GM12864 (cell line): ENCODE measurements at regions not wholly inside any gene's neighbourhood (a gene's known extent, or its start where the extent isn't known, plus 50 kb on each side); places are given as distances from the start of the nearest gene placed in this dataset.
"Not testable (repeated sequence)": the region's sequence is repeated elsewhere in the genome, so short reads cannot be mapped to it uniquely, and the experiment has no call there.

Experiments
- DNase-seq: peaks from one replicate; pipeline ENCODE4 v3.0.0-alpha.2; 2011; ENCODE audit warnings: low read depth
- H3K4me3 ChIP-seq: 2 replicates; pipeline ENCODE4 v1.5.1; 2011; ENCODE audit warnings: mild to moderate bottlenecking, low read depth, low read length, control low read depth
- CTCF ChIP-seq: IDR thresholded peaks from 2 replicates; pipeline ENCODE4 v1.5.1; 2011; ENCODE audit warnings: low read depth, mild to moderate bottlenecking, moderate library complexity, low read length, control low read depth, inconsistent platforms; ENCODE audit errors: missing control alignments

- TF ChIP-seq CTCF, result no peak
- DNase-seq, result peak; percentile 8
- H3K4me3 ChIP-seq, result no peak overlapping the region
Measured at GRCh38 chr2:166727095-166727494, 161.2 kb upstream of the XIRP2 start.

- TF ChIP-seq CTCF, result no peak
- no peak for DNase-seq
- no peak overlapping the region for H3K4me3 ChIP-seq
Measured at GRCh38 chr2:166725927-166726924, 162.1 kb upstream of the XIRP2 start.

GRCh38 chr2:166716968-166717367 lies 171.3 kb upstream of the XIRP2 start:
- TF ChIP-seq CTCF, result no peak
- no peak overlapping the region for H3K4me3 ChIP-seq

GRCh38 chr2:166700079-166700478 lies 188.2 kb upstream of the XIRP2 start:
- TF ChIP-seq CTCF, result no peak
- H3K4me3 ChIP-seq, result no peak overlapping the region
- no peak for DNase-seq

More at GRCh38 chr2:166716968-166717367, 171.3 kb upstream of the XIRP2 start:
- no peak for DNase-seq

GRCh38 chr2:166695154-166695553 lies 193.1 kb upstream of the XIRP2 start:
- DNase-seq, result no peak
- H3K4me3 ChIP-seq, result no peak overlapping the region
- TF ChIP-seq CTCF, result no peak

- not testable (repeated sequence) for H3K4me3 ChIP-seq, DNase-seq
Measured at GRCh38 chr2:166686057-166686456, 192.0 kb upstream of the SCN7A start.

- no peak overlapping the region for H3K4me3 ChIP-seq
- no peak for DNase-seq
- no peak for TF ChIP-seq CTCF
Measured at GRCh38 chr2:166677996-166678395, 183.9 kb upstream of the SCN7A start.
